ENCODE measurements at regions not wholly inside any gene's neighbourhood (a gene's known extent, or its start where the extent isn't known, plus 50 kb on each side); places are given as distances from the start of the nearest gene placed in this dataset.

GRCh38 chr11:28400331-28401100 is 292.3 kb downstream of the METTL15 start:
- peak; percentile 90 for DNase-seq (ENCODE audit: low read depth)
- peak overlapping the region; percentile 30 for H3K4me2 ChIP-seq (ENCODE audit: low read length)
- H3K36me3 ChIP-seq (ENCODE audit: insufficient read depth, low read length): no peaks in the 10 kb centered on the region

GRCh38 chr11:28393348-28393747 is 285.2 kb downstream of the METTL15 start:
- no peak overlapping the region for H3K9ac ChIP-seq (ENCODE audit: low read length)
- no peaks in the 10 kb centered on the region for H3K36me3 ChIP-seq (ENCODE audit: insufficient read depth, low read length)
- no peak for DNase-seq (ENCODE audit: low read depth)
- no peaks in the 10 kb centered on the region for H3K27me3 ChIP-seq (ENCODE audit: insufficient read depth, low read length)
- TF ChIP-seq CTCF (IDR thresholded peaks at IDR 0.05; ENCODE audit: insufficient read depth, low read depth, low read length) (no peak), EZH2 (IDR thresholded peaks at IDR 0.05; ENCODE audit: insufficient read depth, low read length) (no peak)
- no peaks in the 10 kb centered on the region for H3K4me1 ChIP-seq (ENCODE audit: insufficient read depth, low read length)
- H3K27me3 Mint-ChIP-seq (ENCODE audit: low read depth, unreplicated experiment): no peaks in the 10 kb centered on the region
- no peak overlapping the region for H3K27ac ChIP-seq (ENCODE audit: low read depth, low read length)
- H4K20me1 ChIP-seq (ENCODE audit: insufficient read depth, low read length): no peaks in the 10 kb centered on the region
- no peak for FAIRE-seq
- no peaks in the 10 kb centered on the region for H3K9me3 ChIP-seq (ENCODE audit: insufficient read depth, low read depth, low read length)
- H3K27ac Mint-ChIP-seq (ENCODE audit: unreplicated experiment): no peak overlapping the region
- H3K9me3 Mint-ChIP-seq (ENCODE audit: unreplicated experiment): peaks cover 5% of the 10 kb centered on the region
- no peaks in the 10 kb centered on the region for H3K36me3 Mint-ChIP-seq (ENCODE audit: low read depth, unreplicated experiment)
- H3K4me3 Mint-ChIP-seq (ENCODE audit: unreplicated experiment): no peak overlapping the region
- no peak overlapping the region for H2AFZ ChIP-seq (ENCODE audit: low read depth, low read length)
- H3K4me3 ChIP-seq (ENCODE audit: insufficient read depth, low read depth, low read length): no peak overlapping the region
- H3K4me2 ChIP-seq (ENCODE audit: low read length): no peak overlapping the region
- no peaks in the 10 kb centered on the region for H3K79me2 ChIP-seq (ENCODE audit: insufficient read depth, low read length)
- H3K4me1 Mint-ChIP-seq (ENCODE audit: low read depth, unreplicated experiment): no peaks in the 10 kb centered on the region

More at GRCh38 chr11:28400331-28401100, 292.3 kb downstream of the METTL15 start:
- Mint-ChIP-seq H3K4me1 (ENCODE audit: low read depth, unreplicated experiment) (peaks cover 21% of the 10 kb centered on the region), H3K4me3 (ENCODE audit: unreplicated experiment) (no peak overlapping the region), H3K9me3 (ENCODE audit: unreplicated experiment) (peaks cover 5% of the 10 kb centered on the region), H3K27me3 (ENCODE audit: low read depth, unreplicated experiment) (no peaks in the 10 kb centered on the region), H3K27ac (ENCODE audit: unreplicated experiment) (peak overlapping the region; percentile 16), H3K36me3 (ENCODE audit: low read depth, unreplicated experiment) (no peaks in the 10 kb centered on the region)
- Histone ChIP-seq H3K27ac (ENCODE audit: low read depth, low read length) (no peak overlapping the region), H3K4me3 (ENCODE audit: insufficient read depth, low read depth, low read length) (no peak overlapping the region), H4K20me1 (ENCODE audit: insufficient read depth, low read length) (no peaks in the 10 kb centered on the region), H3K9ac (ENCODE audit: low read length) (no peak overlapping the region), H2AFZ (ENCODE audit: low read depth, low read length) (no peak overlapping the region), H3K4me1 (ENCODE audit: insufficient read depth, low read length) (peaks cover 13% of the 10 kb centered on the region), H3K27me3 (ENCODE audit: insufficient read depth, low read length) (no peaks in the 10 kb centered on the region), H3K9me3 (ENCODE audit: insufficient read depth, low read depth, low read length) (no peaks in the 10 kb centered on the region), H3K79me2 (ENCODE audit: insufficient read depth, low read length) (no peaks in the 10 kb centered on the region)
- TF ChIP-seq CTCF (IDR thresholded peaks at IDR 0.05; ENCODE audit: insufficient read depth, low read depth, low read length) (no peak), EZH2 (IDR thresholded peaks at IDR 0.05; ENCODE audit: insufficient read depth, low read length) (no peak)
- no peak for FAIRE-seq

GRCh38 chr11:28384418-28384817 is 276.2 kb downstream of the METTL15 start:
- H3K4me1 ChIP-seq (ENCODE audit: insufficient read depth, low read length): peaks cover 10% of the 10 kb centered on the region
- Mint-ChIP-seq H3K4me3 (ENCODE audit: unreplicated experiment) (no peak overlapping the region), H3K27ac (ENCODE audit: unreplicated experiment) (peak overlapping the region; percentile 97), H3K4me1 (ENCODE audit: low read depth, unreplicated experiment) (peaks cover 14% of the 10 kb centered on the region), H3K27me3 (ENCODE audit: low read depth, unreplicated experiment) (no peaks in the 10 kb centered on the region), H3K36me3 (ENCODE audit: low read depth, unreplicated experiment) (peaks cover 2% of the 10 kb centered on the region), H3K9me3 (ENCODE audit: unreplicated experiment) (peaks cover 3% of the 10 kb centered on the region)
- H2AFZ ChIP-seq (ENCODE audit: low read depth, low read length): no peak overlapping the region
- H3K79me2 ChIP-seq (ENCODE audit: insufficient read depth, low read length): no peaks in the 10 kb centered on the region
- H3K36me3 ChIP-seq (ENCODE audit: insufficient read depth, low read length): no peaks in the 10 kb centered on the region
- TF ChIP-seq EZH2 (IDR thresholded peaks at IDR 0.05; ENCODE audit: insufficient read depth, low read length): no peak
- no peak for TF ChIP-seq CTCF (IDR thresholded peaks at IDR 0.05; ENCODE audit: insufficient read depth, low read depth, low read length)
- no peak overlapping the region for H3K4me3 ChIP-seq (ENCODE audit: insufficient read depth, low read depth, low read length)
- peak; percentile 99 for DNase-seq (ENCODE audit: low read depth)
- H3K27ac ChIP-seq (ENCODE audit: low read depth, low read length): peak overlapping the region; percentile 85
- no peaks in the 10 kb centered on the region for H4K20me1 ChIP-seq (ENCODE audit: insufficient read depth, low read length)
- H3K9ac ChIP-seq (ENCODE audit: low read length): peak overlapping the region; percentile 2
- FAIRE-seq: peak; percentile 60
- no peaks in the 10 kb centered on the region for H3K9me3 ChIP-seq (ENCODE audit: insufficient read depth, low read depth, low read length)
- H3K27me3 ChIP-seq (ENCODE audit: insufficient read depth, low read length): no peaks in the 10 kb centered on the region
- no peak overlapping the region for H3K4me2 ChIP-seq (ENCODE audit: low read length)
